ENCODE measurements at regions not wholly inside any gene's neighbourhood (a gene's known extent, or its start where the extent isn't known, plus 50 kb on each side); places are given as distances from the start of the nearest gene placed in this dataset.

DNA sequence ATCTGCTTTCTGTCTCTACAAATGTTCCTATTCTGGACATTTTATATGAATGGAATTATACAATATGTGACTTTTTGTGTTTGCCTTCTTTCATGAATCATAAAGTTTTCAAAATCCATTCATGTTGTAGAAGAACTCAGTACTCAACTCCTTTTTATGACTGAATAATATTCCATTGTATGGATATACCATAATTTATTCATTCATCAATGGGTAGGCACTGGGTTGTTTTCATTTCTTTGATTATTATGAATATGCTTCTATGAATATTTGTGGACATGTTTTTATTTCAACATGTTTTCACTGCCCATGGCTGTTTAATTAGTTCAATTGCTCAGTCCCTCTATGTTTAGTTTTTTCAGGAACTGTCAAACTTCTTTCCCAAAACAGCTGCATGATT, 76.5 kb upstream of the GTSF1L start:
- no peak for DNase-seq
- peaks cover 0 to 6% of the 10 kb centered on the region in 2 donors for H3K9me3 ChIP-seq
- H3K27me3 ChIP-seq, result no peaks in the 10 kb centered on the region
- TF ChIP-seq CTCF (IDR thresholded peaks at IDR 0.05) (no peak), POLR2A (IDR thresholded peaks at IDR 0.05) (no peak)
- H3K27ac ChIP-seq, result no peak overlapping the region
- no peaks in the 10 kb centered on the region for H3K36me3 ChIP-seq
- intact Hi-C loops (cut with DNase I; ENCODE audit: low total_unique reads), result no loop called here
- no peaks in the 10 kb centered on the region for H3K4me1 ChIP-seq
- no peak overlapping the region for H3K4me3 ChIP-seq

DNA sequence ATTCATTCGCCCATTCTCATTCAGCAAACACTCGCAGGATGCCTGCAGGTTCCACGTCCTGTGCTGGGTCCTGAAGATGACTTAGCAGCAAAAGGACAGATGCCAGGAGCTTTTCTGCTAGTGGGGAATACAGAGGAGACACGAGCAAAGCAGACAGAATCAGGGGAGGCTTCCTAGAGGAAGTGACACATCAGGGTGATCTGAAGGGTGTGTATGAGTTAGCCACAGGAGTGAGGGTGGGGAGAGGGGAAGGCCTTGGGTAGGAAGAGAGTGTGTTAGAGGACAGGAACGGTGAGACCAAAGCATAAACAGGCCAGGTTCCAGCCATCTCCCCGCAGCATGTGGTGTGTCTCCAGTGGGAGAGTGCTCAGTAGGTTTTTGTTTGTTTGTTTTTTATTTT, 73.4 kb upstream of the GTSF1L start:
- Histone ChIP-seq H3K4me1 (no peaks in the 10 kb centered on the region), H3K27me3 (no peaks in the 10 kb centered on the region), H3K27ac (no peak overlapping the region), H3K36me3 (no peaks in the 10 kb centered on the region), H3K4me3 (no peak overlapping the region), H3K9me3 (peaks cover 0 to 6% of the 10 kb centered on the region in 2 donors)
- DNase-seq, result no peak
- intact Hi-C loops (cut with DNase I; ENCODE audit: low total_unique reads), result no loop called here
- no peak for TF ChIP-seq POLR2A (IDR thresholded peaks at IDR 0.05)
- no peak for TF ChIP-seq CTCF (IDR thresholded peaks at IDR 0.05)

- TF ChIP-seq CTCF (IDR thresholded peaks at IDR 0.05), result no peak
- TF ChIP-seq POLR2A (IDR thresholded peaks at IDR 0.05), result no peak
- H3K36me3 ChIP-seq, result no peaks in the 10 kb centered on the region
- no peaks in the 10 kb centered on the region for H3K4me1 ChIP-seq
- H3K27ac ChIP-seq, result no peak overlapping the region
- DNase-seq, result no peak
- H3K9me3 ChIP-seq, result peaks cover 0 to 6% of the 10 kb centered on the region in 2 donors
- intact Hi-C loops (cut with DNase I; ENCODE audit: low total_unique reads), result no loop called here
- H3K4me3 ChIP-seq, result no peak overlapping the region
- no peaks in the 10 kb centered on the region for H3K27me3 ChIP-seq
Measured at GRCh38 chr20:43799741-43800140, 72.9 kb upstream of the GTSF1L start.

DNA sequence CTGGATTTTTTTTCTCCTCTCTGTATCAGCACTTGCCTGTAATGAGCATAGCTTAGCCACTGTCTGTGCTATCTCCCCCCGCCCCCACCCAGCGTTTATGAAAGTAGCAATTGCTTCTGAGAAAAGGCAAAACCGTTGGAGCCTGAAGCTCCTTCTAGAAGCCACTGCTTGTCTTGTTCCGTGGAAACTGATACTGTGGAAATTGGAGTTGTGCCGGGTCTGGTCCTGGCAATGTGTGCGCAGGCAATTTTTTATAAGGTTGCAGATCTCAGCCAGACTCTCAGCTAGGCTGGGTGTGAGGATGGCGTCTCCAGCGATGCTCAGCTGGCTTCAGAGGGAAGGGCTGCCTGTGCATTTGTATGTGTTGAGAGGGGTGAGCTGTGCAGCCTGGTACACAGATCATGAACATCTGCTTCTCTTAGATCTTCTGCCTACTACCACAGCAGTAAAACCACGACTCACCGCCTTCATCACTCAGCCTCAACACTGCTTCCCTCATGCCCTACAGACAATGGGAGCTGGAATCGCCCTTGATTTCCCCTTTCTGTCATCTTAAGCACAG, 72.4 kb upstream of the GTSF1L start:
- no peaks in the 10 kb centered on the region for H3K4me1 ChIP-seq
- DNase-seq, result no peak
- intact Hi-C loops (cut with DNase I; ENCODE audit: low total_unique reads), result no loop called here
- TF ChIP-seq POLR2A (IDR thresholded peaks at IDR 0.05), result no peak
- TF ChIP-seq CTCF (IDR thresholded peaks at IDR 0.05), result no peak
- H3K4me3 ChIP-seq, result no peak overlapping the region
- H3K9me3 ChIP-seq, result peaks cover 0 to 5% of the 10 kb centered on the region in 2 donors
- H3K27me3 ChIP-seq, result no peaks in the 10 kb centered on the region
- no peak overlapping the region for H3K27ac ChIP-seq
- no peaks in the 10 kb centered on the region for H3K36me3 ChIP-seq

DNA sequence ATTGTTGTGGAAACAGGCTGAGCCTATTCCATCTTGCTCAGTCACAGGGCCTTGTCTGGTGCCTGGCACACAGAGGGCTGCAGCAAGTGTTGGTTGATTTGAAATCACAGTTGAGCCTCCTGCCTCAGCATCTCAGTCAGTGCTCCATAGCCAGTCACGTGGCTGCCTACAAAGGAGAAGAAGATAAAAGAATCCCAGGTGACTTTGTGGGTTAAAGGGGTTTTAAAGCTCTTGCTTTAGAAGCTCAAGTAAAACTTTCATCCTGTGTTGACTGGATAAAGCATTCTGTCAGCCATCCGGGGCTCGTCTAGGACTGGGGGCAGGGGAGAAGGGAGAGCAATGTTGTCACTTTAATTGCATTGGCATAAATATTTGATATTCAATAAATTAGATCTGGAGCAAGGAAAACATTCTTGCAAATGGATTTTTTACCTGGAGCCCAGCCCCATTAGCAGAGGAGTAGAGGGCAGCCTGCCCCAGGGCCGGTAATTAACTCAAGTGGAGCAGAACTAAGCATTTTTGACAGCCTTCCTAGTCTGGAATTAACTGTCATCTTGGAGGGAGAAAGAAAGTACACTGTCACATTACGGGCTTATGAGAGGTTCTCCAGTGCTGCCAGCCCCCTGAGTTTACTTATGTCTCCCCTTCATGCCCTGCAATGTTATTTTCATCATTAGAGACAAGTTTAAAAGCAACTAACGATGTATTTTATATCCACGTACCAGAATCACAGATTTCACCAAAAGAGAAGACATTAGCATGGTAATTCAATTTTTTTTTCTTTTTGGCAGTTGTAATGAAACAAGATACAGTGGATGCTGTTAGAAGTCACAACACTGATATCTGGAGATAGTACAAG, 71.7 kb upstream of the GTSF1L start:
- H3K27me3 ChIP-seq, result no peaks in the 10 kb centered on the region
- TF ChIP-seq POLR2A (IDR thresholded peaks at IDR 0.05) (no peak), CTCF (IDR thresholded peaks at IDR 0.05) (no peak)
- H3K27ac ChIP-seq, result no peak overlapping the region
- no peak overlapping the region for H3K4me3 ChIP-seq
- DNase-seq, result no peak
- H3K36me3 ChIP-seq, result no peaks in the 10 kb centered on the region
- intact Hi-C loops (cut with DNase I; ENCODE audit: low total_unique reads), result no loop called here
- H3K9me3 ChIP-seq, result peaks cover 0 to 3% of the 10 kb centered on the region in 2 donors
- no peaks in the 10 kb centered on the region for H3K4me1 ChIP-seq
